Esophagus muscularis mucosa (tissue), 4 donors: ENCODE measurements at regions not wholly inside any gene's neighbourhood (a gene's known extent, or its start where the extent isn't known, plus 50 kb on each side); places are given as distances from the start of the nearest gene placed in this dataset.
"Not testable (repeated sequence)": the region's sequence is repeated elsewhere in the genome, so short reads cannot be mapped to it uniquely, and the experiment has no call there.

Source experiments
- DNase-seq: peaks from one replicate; pipeline ENCODE4 v3.0.0-alpha.2; 2017; ENCODE audit errors: extremely low spot score
- H3K27ac ChIP-seq, 4 donors: fragments of 200-600 bp; sonication (generic); replicated peaks in 1 of 4; 1 replicate in 3 of 4; 2 replicates in 1 of 4; pipeline ENCODE4 v1.5.1; 2016 to 2019; ENCODE audit warnings: mild to moderate bottlenecking in 1 of 4
- H3K27me3 ChIP-seq, 4 donors: fragments of 200-600 bp; sonication (generic); one replicate each; pipeline versions ENCODE4 v1.5.1 to v1.6.0; 2016 to 2019
- H3K36me3 ChIP-seq, 4 donors: fragments of 200-600 bp; sonication (generic); one replicate each; pipeline ENCODE4 v1.5.1; 2016 to 2019
- H3K4me1 ChIP-seq, 4 donors: fragments of 200-600 bp; sonication (generic); one replicate each; pipeline ENCODE4 v1.5.1; 2016 to 2019
- H3K4me3 ChIP-seq, 4 donors: fragments of 200-600 bp; sonication (generic); 1 replicate in 2 of 4; 2 replicates in 2 of 4; pipeline ENCODE4 v1.5.1; 2016 to 2019; ENCODE audit warnings: mild to moderate bottlenecking in 4 of 4, moderate library complexity in 1 of 4
- H3K9me3 ChIP-seq, 4 donors: fragments of 200-600 bp; sonication (generic); 1 replicate in 3 of 4; 2 replicates in 1 of 4; pipeline ENCODE4 v1.5.1; 2016 to 2019
- EP300 ChIP-seq: sonication (generic); formaldehyde crosslinking; IDR thresholded peaks from one replicate; pipeline ENCODE4 v1.6.1; 2017; ENCODE audit warnings: antibody characterized with exemption
- POLR2A ChIP-seq: fragments of 450-650 bp; IDR thresholded peaks from one replicate; pipeline ENCODE4 v1.6.1; 2017; ENCODE audit warnings: antibody characterized with exemption, moderate library complexity, mild to moderate bottlenecking, low read depth
- POLR2AphosphoS5 ChIP-seq, 2 donors: sonication (generic); formaldehyde crosslinking; IDR thresholded peaks; one replicate each; pipeline ENCODE4 v1.6.1; 2017; ENCODE audit warnings: antibody characterized with exemption in 2 of 2
- WGBS: methylation state at CpG from one replicate; pipeline ENCODE4 v1.1.5; 2018; 5-methylcytosine and 5-hydroxymethylcytosine counted together
- intact Hi-C: fragments of 100-400 bp; cut with DNase I; formaldehyde crosslinking; loops from one replicate; pipeline ENCODE4 v1.15.1; 2023
- TF ChIP-seq, protein P1 (sequence below), 3 experiments: fragments of 200-600 bp in 2 of 3; fragments of 450-650 bp in 1 of 3; sonication (generic) in 2 of 3; IDR thresholded peaks; one replicate each; pipeline ENCODE4 v1.5.1; 2017 to 2019; ENCODE audit warnings: antibody characterized with exemption in 3 of 3, mild to moderate bottlenecking in 2 of 3, moderate library complexity in 1 of 3

GRCh38 chr5:50547303-50547702, 106.2 kb upstream of the EMB start:
- Histone ChIP-seq H3K9me3 (no peaks in the 10 kb centered on the region), H3K27me3 (no peaks in the 10 kb centered on the region), H3K4me1 (no peaks in the 10 kb centered on the region), H3K36me3 (no peaks in the 10 kb centered on the region), H3K27ac (no peak overlapping the region), H3K4me3 (no peak overlapping the region)
- 78% methylated on average over 2 of the region's 2 CpGs for WGBS
- intact Hi-C loops, result no loop called here
- DNase-seq, result no peak
- no peak for TF ChIP-seq EP300
- TF ChIP-seq POLR2A, result no peak
- TF ChIP-seq, protein P1, sequence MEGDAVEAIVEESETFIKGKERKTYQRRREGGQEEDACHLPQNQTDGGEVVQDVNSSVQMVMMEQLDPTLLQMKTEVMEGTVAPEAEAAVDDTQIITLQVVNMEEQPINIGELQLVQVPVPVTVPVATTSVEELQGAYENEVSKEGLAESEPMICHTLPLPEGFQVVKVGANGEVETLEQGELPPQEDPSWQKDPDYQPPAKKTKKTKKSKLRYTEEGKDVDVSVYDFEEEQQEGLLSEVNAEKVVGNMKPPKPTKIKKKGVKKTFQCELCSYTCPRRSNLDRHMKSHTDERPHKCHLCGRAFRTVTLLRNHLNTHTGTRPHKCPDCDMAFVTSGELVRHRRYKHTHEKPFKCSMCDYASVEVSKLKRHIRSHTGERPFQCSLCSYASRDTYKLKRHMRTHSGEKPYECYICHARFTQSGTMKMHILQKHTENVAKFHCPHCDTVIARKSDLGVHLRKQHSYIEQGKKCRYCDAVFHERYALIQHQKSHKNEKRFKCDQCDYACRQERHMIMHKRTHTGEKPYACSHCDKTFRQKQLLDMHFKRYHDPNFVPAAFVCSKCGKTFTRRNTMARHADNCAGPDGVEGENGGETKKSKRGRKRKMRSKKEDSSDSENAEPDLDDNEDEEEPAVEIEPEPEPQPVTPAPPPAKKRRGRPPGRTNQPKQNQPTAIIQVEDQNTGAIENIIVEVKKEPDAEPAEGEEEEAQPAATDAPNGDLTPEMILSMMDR (IDR thresholded peaks at IDR 0.05), result no peak
- no peak for TF ChIP-seq POLR2AphosphoS5 (IDR thresholded peaks at IDR 0.05)

DNA sequence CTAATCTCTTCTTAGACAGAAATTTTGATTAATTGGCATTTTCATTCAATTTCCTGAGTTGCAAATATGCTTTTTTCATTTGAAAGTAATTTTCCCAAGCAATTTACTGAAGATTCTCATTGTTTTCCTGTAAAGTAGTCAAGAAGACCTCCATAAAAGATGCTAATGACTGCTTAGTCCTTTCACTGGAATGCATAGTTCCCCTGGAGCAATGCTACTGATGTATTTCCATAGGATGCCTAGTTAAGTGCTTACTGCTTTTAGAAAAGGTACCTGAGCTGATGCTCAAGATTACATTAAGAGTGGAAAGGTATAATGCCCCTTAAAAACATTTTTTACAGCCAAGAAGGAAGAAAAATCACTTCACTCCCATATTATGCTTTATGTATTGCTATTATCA, 109.2 kb upstream of the EMB start:
- no peak overlapping the region for H3K4me3 ChIP-seq
- H3K4me1 ChIP-seq, result no peaks in the 10 kb centered on the region
- DNase-seq, result no peak
- intact Hi-C loops, result no loop called here
- H3K9me3 ChIP-seq, result no peaks in the 10 kb centered on the region
- TF ChIP-seq EP300 (no peak), POLR2A (no peak), POLR2AphosphoS5 (IDR thresholded peaks at IDR 0.05) (no peak)
- TF ChIP-seq, protein P1 (IDR thresholded peaks at IDR 0.05), result no peak
- H3K36me3 ChIP-seq, result no peaks in the 10 kb centered on the region
- no peak overlapping the region for H3K27ac ChIP-seq
- no peaks in the 10 kb centered on the region for H3K27me3 ChIP-seq

- no peak overlapping the region for H3K4me3 ChIP-seq
- WGBS, result 82% methylated on average over 3 of the region's 3 CpGs
- no peak for DNase-seq
Measured at GRCh38 chr5:50550993-50551392, 109.9 kb upstream of the EMB start.

DNA sequence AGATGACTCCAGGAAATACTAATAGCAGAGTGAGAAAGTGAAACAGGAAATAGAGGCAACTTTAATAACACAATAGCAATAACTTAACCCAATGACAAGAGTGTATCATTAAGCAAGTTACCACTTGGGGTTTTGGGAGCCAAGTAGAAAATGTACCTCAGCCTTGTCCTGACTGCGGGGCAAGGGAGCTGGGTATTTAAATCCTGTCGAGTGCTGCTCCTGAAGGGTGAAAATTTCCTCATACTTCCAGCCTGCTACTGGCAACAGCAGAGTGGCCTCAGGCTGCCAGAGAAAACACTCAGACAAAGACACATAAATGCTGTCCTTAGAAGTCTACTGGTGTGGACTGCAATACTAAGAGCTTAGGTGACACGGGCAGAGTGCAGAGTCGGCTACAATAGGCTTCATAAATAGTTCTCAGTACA, 112.5 kb upstream of the EMB start:
- 70% methylated on average over 4 of the region's 4 CpGs for WGBS
- no peak for TF ChIP-seq EP300
- TF ChIP-seq POLR2A, result no peak
- no peak for TF ChIP-seq POLR2AphosphoS5 (IDR thresholded peaks at IDR 0.05)
- TF ChIP-seq, protein P1 (IDR thresholded peaks at IDR 0.05), result no peak
- Histone ChIP-seq H3K27me3 (no peaks in the 10 kb centered on the region), H3K4me3 (no peak overlapping the region), H3K4me1 (no peaks in the 10 kb centered on the region), H3K9me3 (no peaks in the 10 kb centered on the region), H3K36me3 (no peaks in the 10 kb centered on the region), H3K27ac (no peak overlapping the region)
- no peak for DNase-seq
- intact Hi-C loops, result no loop called here

More at GRCh38 chr5:50550993-50551392, 109.9 kb upstream of the EMB start:
- no peaks in the 10 kb centered on the region for H3K4me1 ChIP-seq
- TF ChIP-seq, protein P1 (IDR thresholded peaks at IDR 0.05), result no peak
- TF ChIP-seq POLR2A, result no peak
- no peak for TF ChIP-seq EP300
- TF ChIP-seq POLR2AphosphoS5 (IDR thresholded peaks at IDR 0.05), result no peak
- H3K36me3 ChIP-seq, result no peaks in the 10 kb centered on the region
- intact Hi-C loops, result no loop called here
- no peak overlapping the region for H3K27ac ChIP-seq
- no peaks in the 10 kb centered on the region for H3K27me3 ChIP-seq
- no peaks in the 10 kb centered on the region for H3K9me3 ChIP-seq

- DNase-seq, H3K36me3 ChIP-seq, H3K4me1 ChIP-seq, H3K27ac ChIP-seq, intact Hi-C loops, H3K4me3 ChIP-seq, H3K27me3 ChIP-seq, H3K9me3 ChIP-seq: not testable (repeated sequence)
Measured at GRCh38 chr5:50558640-50559039, 107.8 kb upstream of the PARP8 start.
